ENCODE measurements at regions not wholly inside any gene's neighbourhood (a gene's known extent, or its start where the extent isn't known, plus 50 kb on each side); places are given as distances from the start of the nearest gene placed in this dataset.
"Not testable (repeated sequence)": the region's sequence is repeated elsewhere in the genome, so short reads cannot be mapped to it uniquely, and the experiment has no call there.

DNA sequence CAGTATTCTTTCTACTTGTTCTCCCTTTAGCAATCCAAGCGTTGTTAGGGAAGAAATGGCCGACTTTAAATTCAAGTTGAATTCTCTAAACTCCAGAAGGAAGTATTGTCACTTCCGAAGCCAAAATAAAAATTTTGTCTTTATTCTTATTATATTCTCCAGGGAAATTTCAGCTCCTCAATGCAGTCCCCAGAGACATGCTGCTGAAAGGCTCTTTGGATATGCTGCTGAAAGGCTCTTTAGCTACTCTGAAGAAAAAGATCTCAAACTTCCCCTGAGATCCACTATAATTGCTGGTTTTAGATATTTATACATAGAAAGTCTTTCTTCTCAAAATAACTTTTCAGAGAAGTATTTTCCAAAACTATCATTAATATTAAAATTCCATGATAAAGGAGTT lies 92.3 kb upstream of the PARP8 start:
- Mint-ChIP-seq H3K36me3 (ENCODE audit: low read depth) (peaks cover 15% of the 10 kb centered on the region), H3K27ac (no peak overlapping the region), H3K4me3 (no peak overlapping the region), H3K9me3 (peaks cover 10% of the 10 kb centered on the region), H3K27me3 (ENCODE audit: low read depth) (peaks cover 5% of the 10 kb centered on the region), H3K4me1 (ENCODE audit: low read depth) (peaks cover 4% of the 10 kb centered on the region)

DNA sequence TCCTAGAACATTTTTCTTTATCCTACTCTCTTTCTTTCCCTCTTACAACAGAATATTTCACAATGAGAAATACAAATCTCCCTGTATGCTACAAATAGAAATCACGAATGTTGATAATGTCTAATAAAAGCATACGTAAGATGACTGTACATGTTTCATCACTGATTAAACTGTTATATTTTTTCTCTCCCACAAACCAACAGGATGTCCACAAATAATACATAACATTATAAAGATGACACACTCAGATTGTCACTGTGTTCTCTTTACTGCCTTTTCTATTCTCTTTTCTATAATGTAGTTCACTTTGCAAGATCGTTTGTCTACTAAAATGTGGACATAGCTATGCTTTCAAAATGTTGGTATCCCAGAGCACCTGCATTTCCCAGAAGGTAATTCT lies 90.7 kb upstream of the PARP8 start:
- Mint-ChIP-seq H3K36me3 (ENCODE audit: low read depth) (peaks cover 10% of the 10 kb centered on the region), H3K27me3 (ENCODE audit: low read depth) (peaks cover 7% of the 10 kb centered on the region), H3K4me1 (ENCODE audit: low read depth) (peaks cover 4% of the 10 kb centered on the region), H3K4me3 (no peak overlapping the region), H3K9me3 (no peaks in the 10 kb centered on the region), H3K27ac (no peak overlapping the region)

DNA sequence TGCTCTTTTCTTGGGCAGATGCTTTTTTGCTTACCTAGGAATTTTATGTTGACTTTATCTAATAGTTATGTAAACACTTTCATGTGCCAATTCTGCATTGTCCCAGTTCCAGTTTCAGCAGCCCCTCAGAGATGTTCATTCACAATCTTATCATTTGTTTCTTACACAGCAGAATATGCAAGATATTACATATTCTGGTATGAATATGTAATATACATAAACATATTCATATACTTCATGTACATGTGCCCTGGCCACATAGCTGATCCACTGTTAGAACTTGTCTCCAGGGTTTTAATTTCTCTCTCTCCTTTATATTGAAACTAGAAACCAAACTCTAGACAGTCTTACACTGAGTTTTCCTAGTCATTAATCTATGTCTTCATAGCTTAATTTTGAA lies 90.2 kb upstream of the PARP8 start:
- Mint-ChIP-seq H3K27me3 (ENCODE audit: low read depth) (peaks cover 7% of the 10 kb centered on the region), H3K36me3 (ENCODE audit: low read depth) (peaks cover 10% of the 10 kb centered on the region), H3K4me1 (ENCODE audit: low read depth) (peaks cover 4% of the 10 kb centered on the region), H3K4me3 (no peak overlapping the region), H3K9me3 (no peaks in the 10 kb centered on the region), H3K27ac (no peak overlapping the region)

DNA sequence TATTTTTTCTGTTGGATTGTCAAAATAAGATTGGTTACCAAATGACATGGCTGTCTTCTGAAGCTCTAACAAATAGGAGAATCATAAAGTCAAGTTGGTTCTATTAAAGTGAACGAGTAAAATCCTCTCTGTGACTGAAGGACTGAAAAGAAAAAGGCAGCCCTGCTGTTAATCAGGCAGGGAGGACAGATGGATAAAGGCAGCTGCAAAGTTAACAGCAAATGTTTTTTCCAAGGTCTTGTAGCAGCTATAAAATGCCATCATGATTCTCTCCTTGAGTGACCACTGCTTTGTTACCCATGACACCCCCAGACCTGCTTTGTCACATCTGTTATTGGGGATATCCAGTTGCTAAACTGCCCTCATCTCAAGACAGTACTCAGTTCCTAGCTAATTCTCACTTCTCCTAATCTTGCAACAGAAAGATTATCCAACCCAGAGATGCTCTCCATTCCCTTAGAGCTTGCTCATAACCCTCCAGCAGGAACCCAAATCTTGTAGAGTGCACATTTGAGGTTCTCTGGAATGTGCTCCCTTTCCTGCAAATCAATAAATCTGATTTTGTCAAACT lies 89.7 kb upstream of the PARP8 start:
- Mint-ChIP-seq H3K4me3 (no peak overlapping the region), H3K4me1 (ENCODE audit: low read depth) (peaks cover 4% of the 10 kb centered on the region), H3K27ac (no peak overlapping the region), H3K36me3 (ENCODE audit: low read depth) (peaks cover 7% of the 10 kb centered on the region), H3K9me3 (no peaks in the 10 kb centered on the region), H3K27me3 (ENCODE audit: low read depth) (peaks cover 7% of the 10 kb centered on the region)

DNA sequence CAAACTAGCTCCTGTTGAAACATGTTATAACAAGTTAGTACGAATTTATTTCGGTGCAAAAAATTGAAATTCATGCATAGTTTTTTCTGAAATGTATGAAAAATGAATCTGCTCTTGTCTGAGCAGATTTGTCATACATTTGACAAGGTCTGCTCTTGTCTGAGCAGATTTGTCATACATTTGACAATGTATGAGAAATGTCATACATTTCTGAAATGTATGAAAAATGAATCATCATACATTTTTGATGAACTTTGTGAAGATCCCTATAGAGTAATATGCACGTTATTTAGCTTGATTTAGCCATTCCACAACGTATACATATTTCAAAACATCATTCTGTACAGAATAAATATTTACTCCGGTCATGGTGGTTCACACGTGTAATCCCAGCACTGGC lies 85.9 kb upstream of the PARP8 start:
- Mint-ChIP-seq H3K36me3 (ENCODE audit: low read depth) (peaks cover 7% of the 10 kb centered on the region), H3K4me3 (no peak overlapping the region), H3K4me1 (ENCODE audit: low read depth) (peaks cover 4% of the 10 kb centered on the region), H3K27ac (no peak overlapping the region), H3K27me3 (ENCODE audit: low read depth) (peaks cover 7% of the 10 kb centered on the region), H3K9me3 (peaks cover 6% of the 10 kb centered on the region)

DNA sequence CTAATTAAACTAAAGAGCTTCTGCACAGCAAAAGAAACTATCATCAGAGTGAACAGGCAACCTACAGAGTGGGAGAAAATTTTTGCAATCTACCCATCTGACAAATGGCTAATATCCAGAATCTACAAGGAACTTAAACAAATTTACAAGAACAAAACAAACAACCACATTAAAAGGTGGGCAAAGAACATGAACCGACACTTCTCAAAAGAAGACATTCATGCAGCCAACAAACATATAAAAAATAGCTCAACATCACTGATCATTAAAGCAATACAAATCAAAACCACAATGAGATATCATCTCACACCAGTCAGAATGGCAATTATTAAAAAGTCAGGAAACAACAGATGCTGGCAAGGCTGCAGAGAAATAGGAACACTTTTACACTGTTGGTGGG lies 84.6 kb upstream of the PARP8 start:
- not testable (repeated sequence) for H3K36me3 Mint-ChIP-seq (ENCODE audit: low read depth); H3K4me1 Mint-ChIP-seq (ENCODE audit: low read depth); H3K27me3 Mint-ChIP-seq (ENCODE audit: low read depth); H3K27ac Mint-ChIP-seq; H3K4me3 Mint-ChIP-seq; H3K9me3 Mint-ChIP-seq

DNA sequence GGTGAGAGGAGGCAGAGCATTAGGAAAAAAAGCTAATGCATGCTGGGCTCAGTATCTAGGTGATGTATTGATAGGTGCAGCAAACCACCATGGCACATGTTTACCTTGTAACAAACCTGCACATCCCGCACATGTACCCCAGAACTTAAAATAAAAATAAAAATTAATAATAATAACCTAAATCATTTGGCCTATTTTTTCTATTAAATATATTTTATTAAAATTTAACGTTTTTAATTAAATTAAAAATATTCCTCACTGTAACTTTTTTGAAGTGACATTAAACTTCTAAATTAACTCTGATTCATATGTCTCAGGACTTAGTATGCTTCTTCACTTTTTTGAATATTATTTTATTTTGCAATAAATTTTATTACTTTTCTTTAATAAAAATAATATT lies 83.7 kb upstream of the PARP8 start:
- Mint-ChIP-seq H3K27me3 (ENCODE audit: low read depth) (peaks cover 7% of the 10 kb centered on the region), H3K27ac (no peak overlapping the region), H3K4me1 (ENCODE audit: low read depth) (peaks cover 5% of the 10 kb centered on the region), H3K36me3 (ENCODE audit: low read depth) (peaks cover 7% of the 10 kb centered on the region), H3K9me3 (peaks cover 6% of the 10 kb centered on the region), H3K4me3 (no peak overlapping the region)

DNA sequence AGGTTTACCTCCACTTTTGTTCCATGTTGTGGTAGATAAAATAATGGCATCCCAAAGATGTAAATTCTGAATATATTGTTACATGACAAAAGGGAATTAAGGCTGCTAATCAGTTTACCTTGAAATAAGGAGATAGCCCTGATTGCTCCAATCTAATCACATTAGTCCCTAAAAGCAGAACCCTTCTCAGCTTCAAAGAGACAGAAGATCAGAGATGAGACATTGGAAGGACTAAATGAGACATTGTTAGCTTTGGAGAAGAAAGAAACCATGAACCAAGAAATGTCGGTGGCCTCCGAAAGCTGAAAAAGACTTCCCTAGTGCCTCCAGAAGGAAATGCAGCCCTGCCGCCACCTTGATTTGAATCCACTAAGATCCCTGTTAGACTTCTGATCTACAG lies 82.8 kb upstream of the PARP8 start:
- Mint-ChIP-seq H3K27ac (no peak overlapping the region), H3K27me3 (ENCODE audit: low read depth) (peaks cover 6% of the 10 kb centered on the region), H3K9me3 (peaks cover 6% of the 10 kb centered on the region), H3K4me1 (ENCODE audit: low read depth) (peaks cover 5% of the 10 kb centered on the region), H3K36me3 (ENCODE audit: low read depth) (peaks cover 7% of the 10 kb centered on the region), H3K4me3 (no peak overlapping the region)

DNA sequence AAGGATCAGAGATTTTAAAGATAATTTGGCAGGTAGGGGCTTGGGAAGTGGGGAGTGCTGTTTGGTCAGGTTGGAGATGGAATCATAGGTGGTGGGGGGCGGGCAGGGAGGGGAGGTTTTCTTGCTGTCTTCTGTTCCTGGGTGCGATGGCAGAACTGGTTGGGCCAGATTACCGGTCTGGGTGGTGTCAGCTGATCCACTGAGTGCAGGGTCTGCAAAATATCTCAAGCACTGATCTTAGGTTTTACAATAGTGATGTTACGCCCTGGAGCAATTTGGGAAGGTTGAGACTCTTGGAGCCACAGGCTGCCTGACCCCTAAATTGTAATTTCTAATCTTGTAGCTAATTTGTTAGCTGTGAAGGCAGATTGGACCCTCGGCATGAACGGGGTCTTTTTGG lies 78.0 kb upstream of the PARP8 start:
- H3K4me3 Mint-ChIP-seq; H3K27ac Mint-ChIP-seq; H3K9me3 Mint-ChIP-seq; H3K27me3 Mint-ChIP-seq (ENCODE audit: low read depth): not testable (repeated sequence)
- peaks cover 36% of the 10 kb centered on the region for H3K4me1 Mint-ChIP-seq (ENCODE audit: low read depth)
- H3K36me3 Mint-ChIP-seq (ENCODE audit: low read depth): peaks cover 16% of the 10 kb centered on the region

DNA sequence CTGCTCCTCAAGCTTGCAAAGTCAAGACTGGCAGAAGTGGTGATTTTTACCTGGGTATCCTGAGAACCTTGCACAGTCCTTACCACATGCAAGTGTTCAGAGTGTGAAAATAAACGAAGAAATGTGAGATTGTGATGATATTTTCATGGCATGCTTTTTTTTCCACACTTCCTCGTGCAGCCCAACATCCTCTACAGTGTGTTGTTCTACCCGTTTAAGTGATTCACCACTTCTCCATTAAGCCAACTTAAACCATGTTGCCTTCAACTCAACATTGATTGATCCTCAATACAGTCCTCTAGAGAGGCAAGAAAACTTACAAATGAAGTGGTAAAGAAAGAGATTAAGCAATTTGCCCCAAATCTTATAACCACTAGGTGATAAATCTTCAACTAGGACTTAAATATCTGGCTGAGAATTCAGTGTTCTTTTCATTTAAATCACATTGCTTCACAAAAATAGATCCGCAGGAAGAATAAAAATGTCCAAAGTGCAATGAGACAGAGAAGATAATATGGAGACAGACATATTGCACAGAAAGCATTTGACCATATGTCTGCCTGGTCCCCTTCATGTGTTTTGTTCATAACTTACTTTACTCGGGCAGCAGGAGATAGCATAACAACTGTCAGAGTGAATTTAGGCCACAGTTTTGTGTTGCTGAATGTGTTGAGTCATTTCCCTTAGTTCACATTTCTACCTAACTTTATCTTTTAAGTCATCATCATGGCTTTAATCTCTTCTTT lies 75.8 kb upstream of the PARP8 start:
- peak overlapping the region; percentile 38 for H3K4me3 Mint-ChIP-seq
- peak overlapping the region; percentile 88 for H3K27ac Mint-ChIP-seq
- H3K4me1 Mint-ChIP-seq (ENCODE audit: low read depth): peaks cover 46% of the 10 kb centered on the region
- not testable (repeated sequence) for H3K27me3 Mint-ChIP-seq (ENCODE audit: low read depth); H3K9me3 Mint-ChIP-seq
- peaks cover 23% of the 10 kb centered on the region for H3K36me3 Mint-ChIP-seq (ENCODE audit: low read depth)

DNA sequence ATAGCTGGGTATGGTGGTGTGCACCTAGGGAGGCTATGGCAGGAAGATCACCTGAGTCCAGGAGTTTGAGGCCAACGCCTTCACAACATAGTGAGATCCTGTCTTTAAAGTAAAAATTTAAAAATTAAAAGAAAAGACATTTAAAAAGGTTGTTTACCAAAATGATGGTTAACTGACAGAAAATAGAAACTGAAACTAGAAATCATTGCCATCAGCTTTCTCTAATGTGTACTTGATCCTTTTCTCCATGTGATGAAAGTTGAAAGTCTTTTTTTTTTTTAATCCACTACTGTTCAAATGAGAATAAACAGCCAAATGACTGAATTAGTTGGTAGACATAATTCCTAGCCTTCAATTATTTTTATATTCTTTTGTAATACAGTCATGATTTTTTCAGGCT lies 75.1 kb upstream of the PARP8 start:
- not testable (repeated sequence) for H3K9me3 Mint-ChIP-seq; H3K27me3 Mint-ChIP-seq (ENCODE audit: low read depth)
- Mint-ChIP-seq H3K4me1 (ENCODE audit: low read depth) (peaks cover 46% of the 10 kb centered on the region), H3K27ac (peak overlapping the region; percentile 88), H3K4me3 (peak overlapping the region; percentile 32), H3K36me3 (ENCODE audit: low read depth) (peaks cover 23% of the 10 kb centered on the region)

DNA sequence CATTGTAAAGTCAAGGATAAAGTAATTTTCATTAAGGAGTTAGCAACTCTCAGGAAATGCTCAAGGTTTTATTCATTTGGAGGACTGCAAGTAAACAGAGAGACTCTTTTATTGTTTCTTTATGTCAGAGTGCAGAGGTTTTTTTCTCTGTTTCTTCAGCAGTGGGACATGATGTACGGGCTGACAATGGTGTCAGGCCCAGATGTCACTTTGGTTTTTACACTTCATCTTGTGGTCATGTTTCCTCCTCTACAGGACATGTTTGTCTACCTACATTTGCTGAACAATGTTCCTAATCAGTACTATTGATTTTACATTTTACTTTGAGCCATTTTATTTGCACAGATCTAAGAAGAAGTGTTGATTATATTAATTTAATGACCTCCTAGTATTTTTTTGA lies 72.8 kb upstream of the PARP8 start:
- Mint-ChIP-seq H3K4me3 (peak overlapping the region; percentile 38), H3K9me3 (peaks cover 24% of the 10 kb centered on the region), H3K27me3 (ENCODE audit: low read depth) (no peaks in the 10 kb centered on the region), H3K36me3 (ENCODE audit: low read depth) (peaks cover 31% of the 10 kb centered on the region), H3K27ac (peak overlapping the region; percentile 90), H3K4me1 (ENCODE audit: low read depth) (peaks cover 44% of the 10 kb centered on the region)

DNA sequence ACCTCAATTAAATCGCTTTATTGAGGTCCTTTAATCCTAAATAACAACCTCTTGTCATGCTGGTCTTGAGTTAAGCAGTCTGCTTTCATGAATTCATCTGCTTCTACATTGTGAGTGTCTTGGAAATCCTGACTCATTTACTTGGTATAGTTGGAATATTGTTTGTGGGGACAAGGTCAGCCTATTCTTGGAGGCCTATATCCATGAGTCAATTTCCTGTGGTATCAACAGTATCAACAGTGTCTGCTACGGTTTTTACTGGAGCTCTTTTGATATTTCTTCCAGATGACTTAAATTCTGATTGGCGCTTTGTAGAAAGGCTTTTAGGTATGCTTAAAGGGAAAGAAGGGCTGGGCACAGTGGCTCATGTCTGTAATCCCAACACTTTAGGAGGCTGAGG lies 71.2 kb upstream of the PARP8 start:
- H3K4me3 Mint-ChIP-seq: no peak overlapping the region
- peaks cover 32% of the 10 kb centered on the region for H3K9me3 Mint-ChIP-seq
- H3K27me3 Mint-ChIP-seq (ENCODE audit: low read depth): no peaks in the 10 kb centered on the region
- H3K36me3 Mint-ChIP-seq (ENCODE audit: low read depth): peaks cover 36% of the 10 kb centered on the region
- peak overlapping the region; percentile 22 for H3K27ac Mint-ChIP-seq
- H3K4me1 Mint-ChIP-seq (ENCODE audit: low read depth): peaks cover 37% of the 10 kb centered on the region

DNA sequence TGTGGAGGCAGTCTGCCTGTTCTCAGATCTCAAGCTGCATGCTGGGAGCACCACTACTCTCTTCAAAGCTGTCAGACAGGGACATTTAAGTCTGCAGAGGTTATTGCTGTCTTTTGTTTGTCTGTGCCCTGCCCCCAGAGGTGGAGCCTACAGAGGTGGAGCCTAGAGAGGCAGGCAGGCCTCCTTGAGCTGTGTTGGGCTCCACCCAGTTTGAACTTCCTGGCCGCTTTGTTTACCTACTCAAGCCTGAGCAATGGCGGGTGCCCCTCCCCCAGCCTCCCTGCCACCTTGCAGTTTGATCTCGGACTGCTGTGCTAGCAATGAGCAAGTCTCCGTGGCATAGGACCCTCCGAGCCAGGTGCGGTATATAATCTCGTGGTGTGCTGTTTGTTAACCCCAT lies 64.9 kb upstream of the PARP8 start:
- not testable (repeated sequence) for H3K27ac Mint-ChIP-seq; H3K27me3 Mint-ChIP-seq (ENCODE audit: low read depth); H3K4me3 Mint-ChIP-seq
- Mint-ChIP-seq H3K4me1 (ENCODE audit: low read depth) (peaks cover 12% of the 10 kb centered on the region), H3K36me3 (ENCODE audit: low read depth) (peaks cover 25% of the 10 kb centered on the region), H3K9me3 (peaks cover 34% of the 10 kb centered on the region)

DNA sequence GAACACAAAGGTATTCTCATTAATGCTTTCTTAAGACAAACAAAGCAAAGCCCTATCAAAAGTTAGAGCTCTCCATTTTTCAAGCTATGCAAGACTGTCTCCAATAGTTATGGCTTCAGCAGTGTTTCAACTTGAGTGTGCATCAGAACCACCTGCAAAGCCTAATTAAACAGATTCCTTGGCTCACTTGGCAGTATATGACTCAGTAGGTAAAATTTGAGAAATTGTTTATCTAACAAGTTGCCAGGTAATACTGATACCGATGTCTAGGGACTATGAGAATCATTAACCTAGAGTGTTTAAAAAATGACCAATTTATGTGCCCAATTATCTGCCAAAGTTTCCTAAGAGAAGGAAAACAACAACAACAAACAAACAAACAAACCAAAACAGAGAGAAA lies 60.3 kb upstream of the PARP8 start:
- H3K4me3 Mint-ChIP-seq: no peak overlapping the region
- H3K9me3 Mint-ChIP-seq: peaks cover 16% of the 10 kb centered on the region
- peaks cover 11% of the 10 kb centered on the region for H3K4me1 Mint-ChIP-seq (ENCODE audit: low read depth)
- H3K27ac Mint-ChIP-seq: no peak overlapping the region
- no peaks in the 10 kb centered on the region for H3K27me3 Mint-ChIP-seq (ENCODE audit: low read depth)
- H3K36me3 Mint-ChIP-seq (ENCODE audit: low read depth): peaks cover 13% of the 10 kb centered on the region
